Calu3 (cell line): ENCODE measurements at regions not wholly inside any gene's neighbourhood (a gene's known extent, or its start where the extent isn't known, plus 50 kb on each side); places are given as distances from the start of the nearest gene placed in this dataset.
"Not testable (repeated sequence)": the region's sequence is repeated elsewhere in the genome, so short reads cannot be mapped to it uniquely, and the experiment has no call there.

Experiments
- BruUV-seq: library from RNA; stranded (reverse); fragments of 400-500 nt; replicated peaks from 2 replicates; lab custom pipeline; 2021; lab: Mats Ljungman, UMichigan
- CTCF ChIA-PET: fragments of 300-600 bp; sonication (Branson Sonifier 250); formaldehyde crosslinking; loops from one replicate; lab custom pipeline; 2022; ENCODE audit warnings: antibody characterized with exemption; lab: Charles Lee
- DNase-seq: peaks from one replicate; pipeline ENCODE4 v3.0.0; 2022
- H3K27ac Mint-ChIP-seq: one replicate; pipeline ENCODE4 v1.8.0; 2022; ENCODE audit warnings: mixed read lengths; ENCODE audit not compliant: unreplicated experiment
- H3K27me3 Mint-ChIP-seq: one replicate; pipeline ENCODE4 v1.8.0; 2022; ENCODE audit warnings: mixed read lengths; ENCODE audit not compliant: unreplicated experiment
- H3K36me3 Mint-ChIP-seq: one replicate; pipeline ENCODE4 v1.8.0; 2022; ENCODE audit warnings: mild to moderate bottlenecking, moderate library complexity, mixed read lengths; ENCODE audit not compliant: insufficient read depth, unreplicated experiment
- H3K4me1 Mint-ChIP-seq: one replicate; pipeline ENCODE4 v1.8.0; 2022; ENCODE audit warnings: mild to moderate bottlenecking, low read depth, mixed read lengths; ENCODE audit not compliant: unreplicated experiment
- H3K4me3 Mint-ChIP-seq: one replicate; pipeline ENCODE4 v1.8.0; 2022; ENCODE audit warnings: mild to moderate bottlenecking, low read depth, moderate library complexity, mixed read lengths; ENCODE audit not compliant: unreplicated experiment
- H3K9me3 Mint-ChIP-seq: one replicate; pipeline ENCODE4 v1.8.0; 2022; ENCODE audit warnings: low read depth, mixed read lengths; ENCODE audit not compliant: unreplicated experiment
- CTCF ChIP-seq: fragments of 200-600 bp; IDR thresholded peaks from one replicate; pipeline ENCODE4 v1.8.0; 2022; ENCODE audit warnings: antibody characterized with exemption; ENCODE audit not compliant: unreplicated experiment
- intact Hi-C: fragments of 100-400 bp; cut with micrococcal nuclease; formaldehyde crosslinking; loops from one replicate; pipeline ENCODE4 v1.10.0; 2022; ENCODE audit not compliant: unreplicated experiment

- no TSS peak for BruUV-seq
- Mint-ChIP-seq H3K9me3 (peaks cover 6% of the 10 kb centered on the region), H3K4me1 (no peaks in the 10 kb centered on the region), H3K36me3 (no peaks in the 10 kb centered on the region), H3K4me3 (no peak overlapping the region), H3K27me3 (no peaks in the 10 kb centered on the region), H3K27ac (no peak overlapping the region)
- DNase-seq, result no peak
- intact Hi-C loops, result no loop called here
- CTCF ChIA-PET, result no interaction called here
- no peak for TF ChIP-seq CTCF
These were observed 1642.3 kb downstream of the C4orf33 start for GRCh38 chr4:130738233-130738632.

GRCh38 chr4:130747842-130748241 is 1651.9 kb downstream of the C4orf33 start:
- no peaks in the 10 kb centered on the region for H3K36me3 Mint-ChIP-seq
- no peak overlapping the region for H3K4me3 Mint-ChIP-seq
- intact Hi-C loops, result no loop called here
- no peaks in the 10 kb centered on the region for H3K9me3 Mint-ChIP-seq
- H3K4me1 Mint-ChIP-seq, result no peaks in the 10 kb centered on the region
- DNase-seq, result no peak
- no peaks in the 10 kb centered on the region for H3K27me3 Mint-ChIP-seq
- CTCF ChIA-PET, result no interaction called here
- TF ChIP-seq CTCF, result no peak
- no peak overlapping the region for H3K27ac Mint-ChIP-seq
- BruUV-seq, result no TSS peak

- TF ChIP-seq CTCF, result no peak
- CTCF ChIA-PET, result interaction anchor here (0.6 kb wide), 2 partner anchors 101 to 338 kb away, joined by 3 to 5 read pairs; no protein-coding TSS in a partner anchor
- Mint-ChIP-seq H3K4me1 (no peaks in the 10 kb centered on the region), H3K4me3 (no peak overlapping the region), H3K27ac (no peak overlapping the region), H3K27me3 (no peaks in the 10 kb centered on the region), H3K36me3 (no peaks in the 10 kb centered on the region), H3K9me3 (no peaks in the 10 kb centered on the region)
- BruUV-seq, result no TSS peak
- intact Hi-C loops, result no loop called here
- no peak for DNase-seq
These were observed 1658.0 kb downstream of the C4orf33 start for GRCh38 chr4:130753926-130754325.

GRCh38 chr4:130760246-130760645 is 1664.3 kb downstream of the C4orf33 start:
- no peaks in the 10 kb centered on the region for H3K9me3 Mint-ChIP-seq
- intact Hi-C loops, result no loop called here
- no TSS peak for BruUV-seq

GRCh38 chr4:130767384-130767783 is 1671.4 kb downstream of the C4orf33 start:
- H3K4me1 Mint-ChIP-seq, H3K27me3 Mint-ChIP-seq, H3K9me3 Mint-ChIP-seq, CTCF ChIA-PET, H3K4me3 Mint-ChIP-seq, DNase-seq, BruUV-seq, H3K27ac Mint-ChIP-seq, intact Hi-C loops, H3K36me3 Mint-ChIP-seq: not testable (repeated sequence)

More at GRCh38 chr4:130760246-130760645, 1664.3 kb downstream of the C4orf33 start:
- Mint-ChIP-seq H3K4me1 (no peaks in the 10 kb centered on the region), H3K27me3 (no peaks in the 10 kb centered on the region), H3K27ac (no peak overlapping the region), H3K4me3 (no peak overlapping the region), H3K36me3 (no peaks in the 10 kb centered on the region)
- CTCF ChIA-PET, result no interaction called here
- no peak for DNase-seq
- no peak for TF ChIP-seq CTCF

- DNase-seq, H3K9me3 Mint-ChIP-seq, H3K4me1 Mint-ChIP-seq, BruUV-seq, H3K4me3 Mint-ChIP-seq, H3K36me3 Mint-ChIP-seq, H3K27ac Mint-ChIP-seq, CTCF ChIA-PET, intact Hi-C loops, H3K27me3 Mint-ChIP-seq: not testable (repeated sequence)
These were observed 1677.0 kb downstream of the C4orf33 start for GRCh38 chr4:130772966-130773365.
